NCI-H345 (cell line): ENCODE measurements at regions not wholly inside any gene's neighbourhood (a gene's known extent, or its start where the extent isn't known, plus 50 kb on each side); places are given as distances from the start of the nearest gene placed in this dataset.

ENCODE experiments used
- DNase-seq: peaks from one replicate; lab custom pipeline; 2025; lab: John Stamatoyannopoulos, UW

DNA sequence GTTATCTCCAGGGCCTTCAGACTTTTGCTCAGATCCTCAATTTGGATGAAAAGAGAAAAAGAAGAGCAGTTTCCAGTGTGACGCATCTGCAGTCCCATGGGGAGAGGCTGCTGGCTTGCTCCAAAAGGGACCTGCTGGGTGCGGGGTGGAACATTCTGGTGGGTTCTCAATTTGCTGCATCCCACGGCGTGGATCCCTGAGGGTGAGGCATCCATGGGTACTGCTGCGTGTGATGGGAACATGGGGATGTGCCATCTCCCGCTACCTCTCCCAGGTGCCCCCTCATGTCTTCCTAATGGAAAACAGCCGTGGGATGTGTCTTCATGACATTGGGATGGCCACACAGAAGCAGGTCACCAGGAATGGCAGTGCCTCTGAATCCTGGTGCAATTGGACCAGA lies 221.3 kb upstream of the AJAP1 start:
- no peak for DNase-seq

DNA sequence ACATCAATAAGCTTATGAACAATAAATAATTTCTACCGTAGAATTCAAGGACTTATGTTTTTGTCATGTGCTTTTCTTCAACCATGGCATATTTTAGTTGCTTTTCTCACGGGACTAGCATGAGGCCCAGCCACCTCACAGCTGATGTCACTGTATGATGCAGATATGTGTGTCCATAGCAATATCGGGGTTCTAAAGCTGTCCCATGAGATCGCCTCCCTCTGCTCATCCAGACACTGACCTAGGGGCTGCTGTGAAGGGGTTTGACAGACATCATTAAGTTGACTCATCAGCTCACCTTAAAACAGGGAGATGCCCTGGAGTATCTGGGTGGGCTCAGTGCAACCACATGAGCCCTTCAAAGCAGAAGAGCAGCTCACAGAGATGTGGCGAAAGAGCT lies 210.3 kb upstream of the AJAP1 start:
- DNase-seq = no peak

- no peak for DNase-seq
Measured at GRCh38 chr1:4447778-4448420, 206.5 kb upstream of the AJAP1 start.

- DNase-seq = no peak
Measured at GRCh38 chr1:4449972-4450371, 204.4 kb upstream of the AJAP1 start.

GRCh38 chr1:4452701-4453100 lies 201.7 kb upstream of the AJAP1 start:
- DNase-seq = no peak

GRCh38 chr1:4460052-4460451 lies 194.4 kb upstream of the AJAP1 start:
- no peak for DNase-seq

GRCh38 chr1:4460651-4461050 lies 193.8 kb upstream of the AJAP1 start:
- no peak for DNase-seq

DNA sequence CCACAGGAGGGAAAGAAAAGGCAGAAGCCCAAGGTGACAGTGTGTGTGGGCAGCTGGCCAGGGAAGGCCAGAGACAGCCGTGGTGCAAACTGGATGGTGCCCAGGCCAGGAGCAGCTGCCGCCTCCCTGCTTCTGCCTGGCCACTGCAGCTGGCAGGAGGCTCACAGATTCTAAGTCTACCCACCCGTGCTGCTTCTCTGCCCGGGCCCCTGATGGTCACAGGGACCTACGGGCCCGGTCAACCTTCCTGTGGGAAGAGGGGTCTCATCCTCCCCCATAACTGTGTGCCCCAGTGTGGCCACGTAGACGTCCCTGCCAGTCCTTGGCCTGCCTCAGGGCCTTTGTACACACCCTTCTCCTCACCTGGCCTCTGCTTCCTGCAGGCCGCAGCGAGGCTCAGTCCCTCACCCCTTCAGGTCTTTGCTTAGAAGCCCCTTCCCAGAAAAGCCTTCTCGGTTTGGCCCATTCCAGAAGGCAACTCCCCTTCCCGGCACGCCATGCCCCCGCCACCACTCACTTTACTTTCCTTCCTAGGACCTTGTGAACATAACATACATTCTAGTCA lies 192.6 kb upstream of the AJAP1 start:
- DNase-seq = no peak

DNA sequence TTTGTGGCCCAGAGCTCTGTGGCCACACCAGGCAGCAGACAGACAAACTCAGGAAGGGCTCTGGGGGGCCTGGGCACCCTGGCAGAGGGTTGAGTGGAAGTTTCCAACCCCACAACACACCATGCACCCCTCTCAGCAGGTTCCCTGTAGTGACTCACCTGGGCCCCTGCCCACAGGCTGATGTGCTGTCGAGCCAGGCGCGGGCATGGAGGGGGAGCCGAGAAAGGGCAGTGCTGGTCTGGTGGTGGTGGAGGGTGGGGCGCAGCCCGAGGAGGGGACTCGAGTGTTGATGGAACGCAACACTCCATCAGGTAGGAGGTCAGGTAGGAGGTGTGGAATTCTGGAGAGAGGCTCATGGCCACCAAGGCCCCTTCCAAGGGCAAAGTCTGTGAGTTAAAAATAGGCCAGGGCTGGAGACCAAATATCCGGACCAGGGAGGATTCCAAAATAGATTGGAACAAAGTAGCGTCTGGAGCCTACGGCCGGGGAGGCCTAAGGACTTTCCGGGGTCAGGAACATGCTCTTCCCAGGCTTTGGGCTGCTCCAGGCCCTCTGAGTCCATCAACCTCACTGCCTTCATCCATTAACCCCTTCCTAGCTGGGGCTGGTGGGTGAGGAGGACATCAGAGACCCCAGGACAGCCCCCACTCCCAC lies 191.5 kb upstream of the AJAP1 start:
- no peak for DNase-seq

GRCh38 chr1:4463631-4464030 lies 190.8 kb upstream of the AJAP1 start:
- no peak for DNase-seq

DNA sequence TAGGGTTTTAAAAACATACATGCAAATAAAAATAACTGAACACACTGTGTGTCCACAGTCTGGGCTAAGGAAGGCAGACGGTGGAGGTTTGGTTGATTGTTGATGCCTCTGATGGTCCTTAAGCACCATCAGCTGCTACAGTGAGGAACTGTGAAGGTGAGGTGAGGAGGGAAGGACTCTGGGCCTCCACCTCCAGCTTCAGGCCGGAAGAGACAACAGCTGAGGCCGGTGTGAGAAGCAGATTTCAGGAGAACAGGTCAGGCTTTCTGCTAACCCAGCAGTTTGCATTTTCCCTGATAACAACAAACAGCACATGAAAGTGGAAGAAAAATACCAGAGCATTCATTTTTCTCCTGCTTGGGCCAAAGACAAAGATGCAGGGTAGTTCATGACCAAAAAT lies 189.9 kb upstream of the AJAP1 start:
- no peak for DNase-seq

DNA sequence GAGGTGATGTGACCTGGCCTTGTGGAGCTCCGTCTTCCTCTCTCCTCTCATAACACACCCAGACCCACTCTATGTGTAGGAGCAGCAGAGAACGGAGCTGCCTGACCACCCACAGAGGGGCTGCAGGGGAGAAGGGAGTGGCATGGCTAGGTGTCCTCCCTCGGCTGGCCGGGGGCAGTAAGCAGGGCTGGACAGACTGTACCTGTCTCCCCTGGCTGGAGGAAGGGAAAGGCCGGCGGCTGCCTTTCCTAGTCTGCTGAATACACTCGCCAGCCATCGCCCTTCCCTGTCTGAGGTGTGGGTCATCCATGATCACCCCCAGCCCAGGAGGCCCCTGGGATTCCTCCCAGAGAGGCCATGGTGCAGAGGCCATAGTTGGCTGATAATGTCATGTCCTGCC lies 187.2 kb upstream of the AJAP1 start:
- DNase-seq = no peak

GRCh38 chr1:4468386-4468785 lies 186.0 kb upstream of the AJAP1 start:
- no peak for DNase-seq

GRCh38 chr1:4468804-4469514 lies 185.4 kb upstream of the AJAP1 start:
- DNase-seq = no peak

DNA sequence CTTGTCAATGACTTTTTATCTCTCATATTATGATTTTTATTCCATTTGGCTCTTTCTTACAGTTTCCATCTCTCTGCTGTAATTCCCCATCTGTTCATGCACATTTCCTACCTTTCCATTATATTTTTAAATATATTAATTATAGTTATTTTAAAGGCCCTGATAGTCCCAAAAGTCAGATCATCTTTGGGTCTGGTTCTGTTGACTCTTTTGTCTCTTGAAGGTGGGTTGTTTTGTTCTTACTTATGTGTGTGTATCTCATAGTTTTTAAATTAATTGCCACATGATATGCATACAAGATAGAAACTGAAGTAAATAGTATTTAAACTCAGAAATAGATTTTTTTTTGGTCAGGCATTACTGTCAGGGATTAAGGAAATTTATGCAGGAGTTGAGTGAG lies 178.0 kb upstream of the AJAP1 start:
- no peak for DNase-seq

DNA sequence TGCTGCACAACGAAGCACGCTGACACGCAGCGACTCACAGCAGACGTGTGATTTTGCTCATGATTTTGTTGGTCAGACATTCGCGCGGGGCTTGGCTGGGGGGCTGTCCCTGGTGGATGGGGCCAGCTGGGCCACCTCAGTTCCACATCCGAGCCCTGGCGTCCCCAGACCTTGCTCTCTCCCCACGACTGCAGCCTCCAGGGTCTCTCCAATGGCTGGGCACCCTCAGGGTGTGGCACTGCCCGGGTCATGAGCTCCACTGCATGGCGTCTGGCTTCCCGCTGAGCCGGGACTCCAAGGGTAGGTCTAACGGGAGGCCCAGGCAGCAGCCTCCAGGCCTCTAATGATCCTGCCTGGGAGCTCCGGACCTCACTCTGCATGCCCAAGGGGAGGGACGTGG lies 173.0 kb upstream of the AJAP1 start:
- DNase-seq = no peak

DNA sequence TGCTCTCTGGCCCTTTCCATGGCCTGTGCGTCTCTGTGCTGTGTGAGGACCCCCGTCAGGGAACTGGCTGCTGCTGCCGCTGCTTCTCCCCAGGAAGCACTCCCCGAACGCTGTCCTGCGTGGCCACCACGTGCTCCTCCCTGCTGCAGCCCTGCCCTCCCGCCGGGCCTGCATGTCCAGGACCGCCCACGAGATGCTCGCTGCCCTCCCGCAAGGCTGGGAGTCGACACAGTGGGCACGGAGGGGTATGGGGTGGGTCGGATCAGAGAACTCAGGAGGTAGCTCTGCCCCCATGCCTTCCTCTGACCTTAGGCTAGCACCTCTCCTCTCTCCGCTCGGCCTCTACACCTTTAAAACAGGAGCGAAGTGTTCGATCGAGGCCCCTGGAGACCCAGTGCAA lies 171.9 kb upstream of the AJAP1 start:
- DNase-seq = no peak

- no peak for DNase-seq
Measured at GRCh38 chr1:4483021-4483625, 171.3 kb upstream of the AJAP1 start.

DNA sequence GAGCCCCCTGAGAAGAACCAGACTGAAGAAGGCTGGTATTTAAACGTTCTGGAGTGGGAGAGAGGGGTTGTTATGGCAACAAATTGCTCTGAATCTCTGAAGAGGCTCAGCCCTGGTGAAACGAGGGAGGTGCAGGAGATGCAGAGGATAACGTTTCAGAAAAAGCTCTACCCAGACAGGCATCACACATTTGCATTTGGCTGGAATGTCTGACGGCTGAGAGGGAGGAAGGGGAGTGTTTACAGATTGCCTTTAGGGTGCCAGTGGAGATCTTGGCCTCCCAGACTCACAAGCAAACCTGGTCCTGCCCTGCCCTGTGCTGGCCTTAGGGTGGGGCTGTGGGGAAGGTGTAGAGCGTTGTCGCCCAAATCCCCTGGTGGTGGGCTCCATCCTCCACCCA lies 169.0 kb upstream of the AJAP1 start:
- peak; percentile 58 for DNase-seq

DNA sequence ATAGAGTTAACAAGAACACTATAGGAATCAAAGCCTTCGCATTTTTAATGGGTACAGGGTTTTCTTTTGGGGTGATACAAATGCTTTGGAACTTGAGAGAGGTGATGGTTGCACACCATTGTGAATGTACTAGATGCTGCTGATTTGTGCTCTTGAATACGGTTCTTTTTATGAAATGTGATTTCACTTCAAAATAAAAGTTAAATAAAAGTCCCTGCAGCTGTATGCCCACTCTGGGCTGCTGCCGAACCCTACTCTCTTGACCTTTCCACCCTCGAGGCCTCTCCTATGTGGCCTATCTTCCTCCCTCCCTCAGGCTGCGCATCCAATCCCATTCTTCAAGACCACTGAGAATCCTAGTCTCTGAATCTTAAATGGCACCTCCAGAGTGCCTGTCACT lies 168.5 kb upstream of the AJAP1 start:
- no peak for DNase-seq

- no peak for DNase-seq
Measured at GRCh38 chr1:4486408-4487120, 167.8 kb upstream of the AJAP1 start.

DNA sequence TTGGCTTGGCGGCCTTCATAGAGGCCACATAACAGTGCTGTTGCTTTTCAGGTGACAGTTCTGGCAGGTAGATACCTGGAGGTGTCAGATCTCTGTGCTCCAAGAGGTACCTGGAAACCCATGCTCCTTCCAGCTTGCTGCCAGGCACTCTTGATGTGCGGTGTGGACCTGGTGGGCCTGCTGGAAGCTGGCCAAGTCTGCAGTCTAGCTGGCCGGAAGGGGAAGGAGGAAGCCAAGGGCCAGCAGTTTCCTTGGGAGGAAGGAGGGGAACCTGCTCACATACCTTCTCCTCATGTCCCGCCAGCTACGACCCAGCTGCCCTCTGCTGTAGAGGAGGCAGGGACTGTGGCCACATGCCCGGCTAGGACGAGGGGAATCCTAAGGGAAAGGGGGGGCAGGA lies 166.4 kb upstream of the AJAP1 start:
- no peak for DNase-seq
